Epithelial cell of esophagus (primary cell): ENCODE measurements at regions not wholly inside any gene's neighbourhood (a gene's known extent, or its start where the extent isn't known, plus 50 kb on each side); places are given as distances from the start of the nearest gene placed in this dataset.
A peak's percentile ranks its signal among the peaks of the same experiment; 100 is the strongest.
"Not testable (repeated sequence)": the region's sequence is repeated elsewhere in the genome, so short reads cannot be mapped to it uniquely, and the experiment has no call there.

ENCODE experiments used
- DNase-seq: peaks from one replicate; pipeline ENCODE4 v3.0.0; 2010; ENCODE audit warnings: low read depth
- H3K4me3 ChIP-seq: 2 replicates; pipeline ENCODE4 v1.5.1; 2011; ENCODE audit warnings: mild to moderate bottlenecking, low read length, control low read depth
- TF ChIP-seq, protein P1 (sequence below): IDR thresholded peaks from 2 replicates; pipeline ENCODE4 v1.5.1; 2011; ENCODE audit warnings: low read depth, mild to moderate bottlenecking, low read length, control low read depth, inconsistent platforms; ENCODE audit not compliant: insufficient read depth; ENCODE audit errors: missing control alignments

DNA sequence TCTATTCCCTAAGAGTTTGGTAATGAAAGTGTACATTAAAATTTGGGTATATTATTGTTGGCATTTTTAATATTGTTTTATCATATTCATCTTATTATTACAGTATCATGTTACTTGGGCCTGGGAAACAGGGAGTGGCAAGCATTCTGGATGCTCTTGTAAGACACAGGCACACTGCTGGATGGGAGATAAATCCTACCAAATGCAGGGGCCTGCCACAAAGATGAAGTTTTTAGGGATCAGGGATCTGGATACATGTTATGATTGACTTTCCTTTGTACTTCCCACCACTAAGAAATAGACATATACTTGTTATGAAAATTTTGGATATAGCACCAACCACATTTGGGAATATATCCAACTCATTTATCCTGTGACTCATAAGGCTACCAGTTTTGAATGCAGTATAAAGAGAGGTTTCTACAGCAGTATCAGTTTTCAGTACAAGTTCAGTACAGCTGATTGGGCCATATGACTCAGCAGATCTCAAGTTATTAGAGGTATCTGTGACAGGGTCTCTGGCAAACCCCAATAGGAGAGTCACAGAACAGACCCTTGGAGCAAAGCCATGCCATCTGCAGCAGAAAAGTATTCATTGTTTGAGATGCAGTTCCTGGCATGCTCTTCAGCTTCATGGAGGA is 360.1 kb downstream of the DMAC1 start:
- peak; percentile 56 for DNase-seq

DNA sequence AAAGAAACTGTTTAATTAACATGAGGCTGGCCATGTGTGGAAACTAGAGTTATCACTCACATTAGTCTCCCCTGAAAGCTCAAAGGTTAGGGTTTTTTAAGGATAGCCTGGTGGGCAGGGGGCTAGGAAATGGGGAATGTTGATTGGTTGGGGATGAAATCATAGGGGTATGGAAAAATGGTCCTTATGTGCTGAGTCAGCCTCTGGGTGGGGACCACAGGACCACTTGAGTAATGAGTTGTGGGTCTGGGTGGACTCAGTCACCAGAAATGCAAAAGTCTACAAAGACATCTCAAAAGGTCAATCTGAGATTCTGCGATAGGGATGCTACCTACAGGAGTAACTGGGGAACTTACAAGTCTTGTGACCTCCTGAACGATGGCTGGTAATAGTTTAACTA is 362.8 kb downstream of the DMAC1 start:
- DNase-seq, result no peak
- no peak overlapping the region for H3K4me3 ChIP-seq
- TF ChIP-seq, protein P1, sequence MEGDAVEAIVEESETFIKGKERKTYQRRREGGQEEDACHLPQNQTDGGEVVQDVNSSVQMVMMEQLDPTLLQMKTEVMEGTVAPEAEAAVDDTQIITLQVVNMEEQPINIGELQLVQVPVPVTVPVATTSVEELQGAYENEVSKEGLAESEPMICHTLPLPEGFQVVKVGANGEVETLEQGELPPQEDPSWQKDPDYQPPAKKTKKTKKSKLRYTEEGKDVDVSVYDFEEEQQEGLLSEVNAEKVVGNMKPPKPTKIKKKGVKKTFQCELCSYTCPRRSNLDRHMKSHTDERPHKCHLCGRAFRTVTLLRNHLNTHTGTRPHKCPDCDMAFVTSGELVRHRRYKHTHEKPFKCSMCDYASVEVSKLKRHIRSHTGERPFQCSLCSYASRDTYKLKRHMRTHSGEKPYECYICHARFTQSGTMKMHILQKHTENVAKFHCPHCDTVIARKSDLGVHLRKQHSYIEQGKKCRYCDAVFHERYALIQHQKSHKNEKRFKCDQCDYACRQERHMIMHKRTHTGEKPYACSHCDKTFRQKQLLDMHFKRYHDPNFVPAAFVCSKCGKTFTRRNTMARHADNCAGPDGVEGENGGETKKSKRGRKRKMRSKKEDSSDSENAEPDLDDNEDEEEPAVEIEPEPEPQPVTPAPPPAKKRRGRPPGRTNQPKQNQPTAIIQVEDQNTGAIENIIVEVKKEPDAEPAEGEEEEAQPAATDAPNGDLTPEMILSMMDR, result no peak

More for the DNA sequence above, 360.1 kb downstream of the DMAC1 start:
- H3K4me3 ChIP-seq, result no peak overlapping the region
- TF ChIP-seq, protein P1, result no peak

DNA sequence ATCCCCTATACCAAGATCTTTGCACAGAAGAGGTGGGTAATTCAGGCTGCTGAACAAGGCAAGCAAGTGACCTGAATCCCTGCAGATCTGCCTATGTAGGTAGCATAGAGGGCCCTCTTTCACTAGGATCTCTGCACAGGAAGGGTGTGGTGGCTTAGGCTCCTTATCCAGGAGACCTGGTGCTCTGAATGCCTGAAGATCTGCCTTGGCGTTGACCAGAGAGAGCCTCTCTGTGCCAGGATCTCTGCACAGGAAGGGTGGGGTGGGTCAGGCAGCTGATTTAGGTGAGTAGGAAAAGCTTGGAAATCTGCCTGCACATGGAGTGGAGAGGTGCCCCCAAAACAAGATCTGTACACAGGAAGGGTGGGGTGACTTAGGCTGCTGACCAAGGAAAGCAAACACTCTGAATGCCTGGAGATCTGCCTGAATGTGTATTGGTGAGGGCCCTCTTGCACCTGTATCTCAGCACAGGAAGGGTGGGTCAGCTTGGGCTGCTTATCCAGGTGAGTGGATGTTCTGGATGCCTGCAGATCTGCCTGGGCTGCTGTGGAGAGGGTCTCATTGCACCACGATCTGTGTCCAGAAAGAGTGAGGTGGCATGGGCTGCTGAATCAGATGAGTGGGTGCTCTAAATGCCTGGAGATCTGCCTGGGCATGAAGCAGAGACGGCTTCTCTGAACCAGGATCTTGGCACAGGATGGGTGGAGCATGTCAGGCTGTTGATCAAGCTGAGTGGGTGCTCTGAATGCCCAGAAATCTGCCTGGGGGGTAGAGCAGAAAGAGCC is 365.9 kb downstream of the DMAC1 start:
- TF ChIP-seq, protein P1, result no peak

DNA sequence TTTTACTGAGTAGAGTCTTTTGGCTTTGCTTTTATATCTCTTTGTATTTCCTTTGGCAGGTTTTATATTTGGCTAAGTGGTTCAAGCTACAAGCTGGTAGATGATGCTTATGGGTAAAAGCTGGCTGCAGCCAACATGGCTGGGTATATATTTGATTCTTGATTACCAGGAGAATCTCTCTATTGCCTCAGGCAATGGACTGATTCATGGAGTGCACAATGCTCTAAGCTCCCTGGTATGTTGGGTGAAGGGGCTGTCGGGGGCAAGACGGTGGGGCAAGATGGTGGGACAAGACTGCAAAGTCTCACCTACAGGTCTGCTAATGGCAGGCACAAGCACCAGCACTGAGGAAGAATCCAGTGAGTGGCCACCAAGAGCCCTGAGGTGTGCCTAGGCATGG is 366.6 kb downstream of the DMAC1 start:
- peak; percentile 77 for DNase-seq
- TF ChIP-seq, protein P1, result no peak
- H3K4me3 ChIP-seq, result no peak overlapping the region

More for the DNA sequence above, 365.9 kb downstream of the DMAC1 start:
- H3K4me3 ChIP-seq, result no peak overlapping the region
- DNase-seq, result peak; percentile 96

DNA sequence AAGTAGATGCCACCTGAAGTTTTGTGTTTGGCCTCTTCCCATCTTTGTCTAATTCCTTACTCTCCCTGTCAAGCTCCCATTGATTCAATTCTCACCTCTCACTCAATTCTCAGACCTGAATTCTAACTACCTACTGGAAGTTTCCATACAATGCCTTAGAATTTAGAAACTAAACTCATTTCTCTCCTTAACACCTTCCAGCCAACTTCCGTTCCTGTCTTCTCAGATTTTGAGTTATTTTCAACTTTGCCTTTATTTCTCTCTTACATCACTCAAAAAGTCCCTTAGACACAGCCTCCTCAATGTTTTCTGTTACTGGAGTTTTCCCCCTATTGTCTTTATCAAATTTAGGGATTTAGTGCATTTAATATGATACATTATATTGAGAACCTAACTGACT is 382.2 kb downstream of the DMAC1 start:
- DNase-seq, H3K4me3 ChIP-seq: not testable (repeated sequence)

DNA sequence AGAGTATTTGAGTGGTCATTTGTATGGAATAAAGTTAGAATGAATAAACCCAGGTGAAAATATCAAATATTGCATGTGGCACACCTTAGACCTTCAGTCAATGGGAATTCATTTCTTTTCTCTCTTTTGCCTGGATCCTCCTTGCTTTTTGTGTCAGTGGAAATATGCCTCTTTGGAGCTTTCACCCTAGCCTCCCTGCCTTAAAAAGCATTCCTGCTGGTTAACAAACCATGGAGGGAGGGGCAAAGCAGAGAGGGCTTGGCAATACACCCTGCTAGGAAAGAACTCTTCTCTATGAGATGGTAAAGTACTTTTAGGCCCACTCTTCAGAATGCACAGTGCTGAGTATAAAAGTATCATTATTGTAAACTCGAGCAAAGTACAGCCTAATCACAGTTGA is 383.7 kb downstream of the DMAC1 start:
- TF ChIP-seq, protein P1, result no peak
- DNase-seq, result no peak

DNA sequence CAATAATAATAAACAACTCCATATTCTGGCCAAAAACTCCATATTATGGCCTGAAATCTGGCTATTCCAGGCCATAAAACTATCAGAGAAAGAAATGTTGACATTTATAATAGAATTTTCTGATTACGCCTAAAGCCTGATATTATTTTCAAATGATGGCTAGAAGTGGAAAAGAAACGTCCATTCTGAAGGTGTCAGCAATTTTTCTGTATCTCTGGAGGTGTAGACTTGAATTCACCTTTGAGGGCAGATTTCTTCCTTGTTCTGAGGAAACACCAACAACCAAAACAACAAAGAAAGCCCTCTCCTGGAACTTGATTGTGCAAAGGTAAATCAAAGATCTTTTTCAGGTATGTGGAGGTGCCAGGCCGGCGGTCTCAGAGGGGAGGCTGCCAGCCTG is 390.7 kb downstream of the DMAC1 start:
- no peak overlapping the region for H3K4me3 ChIP-seq
- TF ChIP-seq, protein P1, result no peak
- no peak for DNase-seq

More for the DNA sequence above, 383.7 kb downstream of the DMAC1 start:
- H3K4me3 ChIP-seq, result no peak overlapping the region
